Lower lobe of right lung (tissue), 2 donors: ENCODE measurements at regions not wholly inside any gene's neighbourhood (a gene's known extent, or its start where the extent isn't known, plus 50 kb on each side); places are given as distances from the start of the nearest gene placed in this dataset.

Experiments
- ATAC-seq, 2 donors: fragments of 200-7000 bp; cut with Tn5 transposase; one replicate each; pipeline ENCODE4 v1.9.1; 2020 to 2022; ENCODE audit warnings: mild to moderate bottlenecking in 2 of 2, moderate library complexity in 2 of 2
- DNase-seq: peaks from one replicate; pipeline ENCODE4 v3.0.0-alpha.2; 2020
- H3K27ac ChIP-seq: fragments of 200-600 bp; one replicate; pipeline ENCODE4 v1.8.0; 2022
- H3K27me3 ChIP-seq: fragments of 200-600 bp; one replicate; pipeline ENCODE4 v1.8.0; 2022; ENCODE audit warnings: low read depth
- H3K36me3 ChIP-seq: fragments of 200-600 bp; one replicate; pipeline ENCODE4 v1.8.0; 2022; ENCODE audit warnings: mild to moderate bottlenecking
- H3K4me1 ChIP-seq: fragments of 200-600 bp; one replicate; pipeline ENCODE4 v1.8.0; 2022
- H3K4me3 ChIP-seq: fragments of 200-600 bp; one replicate; pipeline ENCODE4 v1.8.0; 2022; ENCODE audit warnings: mild to moderate bottlenecking
- H3K9me3 ChIP-seq: fragments of 200-600 bp; one replicate; pipeline ENCODE4 v1.8.0; 2022
- CTCF ChIP-seq: fragments of 200-600 bp; IDR thresholded peaks from one replicate; pipeline ENCODE4 v1.8.0; 2022; ENCODE audit warnings: antibody characterized with exemption, mild to moderate bottlenecking
- intact Hi-C: fragments of 100-400 bp; cut with DNase I; formaldehyde crosslinking; loops from one replicate; pipeline ENCODE4 v1.11.0; 2022
- donor health status: DM: no; HTN: yes; CAD: no; lungs with severe emphysema.

- Histone ChIP-seq H3K27ac (no peak overlapping the region), H3K4me1 (no peaks in the 10 kb centered on the region), H3K4me3 (no peak overlapping the region), H3K36me3 (no peaks in the 10 kb centered on the region), H3K27me3 (no peaks in the 10 kb centered on the region), H3K9me3 (no peaks in the 10 kb centered on the region)
- no peak for DNase-seq
- TF ChIP-seq CTCF = no peak
- intact Hi-C loops = no loop called here
- ATAC-seq = no peak
Measured at GRCh38 chr22:48592488-48592887, 1235.2 kb downstream of the BRD1 start.

DNA sequence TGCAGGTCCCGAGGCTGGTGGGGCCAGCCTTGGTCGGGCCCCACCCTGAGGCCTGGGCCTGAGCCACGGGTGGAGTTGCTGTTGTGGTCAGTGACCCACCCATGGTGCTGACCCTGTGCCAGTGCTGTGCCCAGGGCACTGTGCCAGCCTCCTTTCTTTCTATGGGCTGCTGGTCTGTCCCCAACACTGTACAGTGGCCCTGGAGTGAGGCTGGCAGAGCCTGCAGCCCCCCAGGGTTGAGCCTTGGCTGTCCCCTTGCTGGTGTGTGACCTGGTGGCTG lies 1235.7 kb downstream of the BRD1 start:
- no peaks in the 10 kb centered on the region for H3K4me1 ChIP-seq
- no peaks in the 10 kb centered on the region for H3K9me3 ChIP-seq
- ATAC-seq (no peak), DNase-seq (no peak)
- TF ChIP-seq CTCF = no peak
- H3K36me3 ChIP-seq = no peaks in the 10 kb centered on the region
- no peak overlapping the region for H3K27ac ChIP-seq
- H3K27me3 ChIP-seq = no peaks in the 10 kb centered on the region
- no peak overlapping the region for H3K4me3 ChIP-seq
- intact Hi-C loops = no loop called here

DNA sequence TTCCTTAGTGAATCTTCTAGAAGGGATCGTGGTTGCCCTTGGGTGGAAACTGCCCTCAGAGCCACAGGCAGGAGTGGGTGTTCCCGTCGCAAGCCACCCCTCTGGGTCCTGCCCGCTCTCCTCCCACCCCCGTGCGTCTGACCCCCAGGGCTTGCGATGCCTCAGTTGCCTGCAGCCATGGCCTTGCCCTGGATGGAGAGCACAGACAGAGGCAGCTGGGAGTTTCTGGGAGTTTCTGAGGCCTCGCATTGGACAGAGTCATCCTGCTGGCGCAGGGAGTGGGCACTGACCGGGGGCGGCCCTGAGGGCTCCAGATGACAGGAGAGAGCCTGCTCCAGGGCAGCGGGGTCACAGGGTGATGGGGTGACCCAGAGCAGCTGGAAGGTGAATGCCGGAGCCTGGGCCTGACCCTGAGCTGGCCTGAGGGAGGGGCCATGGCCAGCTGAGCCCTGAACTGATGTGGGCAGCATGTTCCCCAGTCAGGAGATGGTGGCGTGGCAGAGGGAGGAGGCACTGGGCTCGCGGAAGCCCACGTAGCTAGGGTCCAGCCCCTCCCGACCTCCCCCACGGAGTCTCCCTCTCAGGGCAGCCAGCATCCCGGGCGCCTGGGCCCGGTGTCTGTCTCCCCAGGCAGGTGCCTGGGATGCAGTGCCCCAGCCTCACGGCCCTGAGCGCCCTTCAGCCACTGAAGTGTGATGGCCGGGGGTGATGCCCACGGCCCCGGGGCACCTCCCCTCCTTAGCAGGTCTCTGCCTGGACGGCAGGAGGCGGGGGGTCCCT lies 1236.2 kb downstream of the BRD1 start:
- Histone ChIP-seq H3K27ac (no peak overlapping the region), H3K4me1 (no peaks in the 10 kb centered on the region), H3K36me3 (no peaks in the 10 kb centered on the region), H3K27me3 (no peaks in the 10 kb centered on the region), H3K9me3 (no peaks in the 10 kb centered on the region), H3K4me3 (no peak overlapping the region)
- intact Hi-C loops = no loop called here
- DNase-seq (no peak), ATAC-seq (no peak)
- TF ChIP-seq CTCF = no peak

GRCh38 chr22:48589901-48590300 lies 1237.8 kb downstream of the BRD1 start:
- Histone ChIP-seq H3K36me3 (no peaks in the 10 kb centered on the region), H3K4me3 (no peak overlapping the region), H3K9me3 (no peaks in the 10 kb centered on the region), H3K4me1 (no peaks in the 10 kb centered on the region), H3K27me3 (peaks cover 4% of the 10 kb centered on the region), H3K27ac (no peak overlapping the region)
- ATAC-seq (no peak), DNase-seq (peak; percentile 30)
- intact Hi-C loops = no loop called here
- no peak for TF ChIP-seq CTCF

DNA sequence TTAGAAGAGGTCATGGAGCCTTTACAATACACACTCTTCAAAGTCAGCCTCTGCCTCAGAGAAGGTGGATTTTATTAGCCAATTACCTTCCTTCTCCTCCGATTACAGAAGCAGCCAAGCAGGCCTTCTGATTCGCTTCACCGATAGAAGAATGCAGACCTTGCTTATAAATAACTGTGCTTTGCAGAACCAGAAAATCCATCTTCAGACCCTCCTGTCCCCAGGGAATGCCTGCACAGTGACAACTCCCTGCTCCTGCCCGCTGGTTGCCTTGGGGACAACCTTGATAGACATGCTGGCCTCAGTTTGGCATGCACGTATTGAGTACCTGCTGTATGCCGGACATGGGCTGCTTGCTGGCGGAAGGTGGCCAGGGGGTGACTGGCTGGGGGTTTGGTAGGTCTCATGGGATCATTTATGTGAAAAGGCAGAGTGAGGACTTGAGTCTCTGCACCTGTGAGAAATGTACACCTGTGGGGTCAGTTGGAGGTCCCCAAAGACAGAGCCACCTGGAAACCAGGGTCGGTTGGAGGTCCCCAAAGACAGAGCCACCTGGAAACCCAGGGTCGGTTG lies 1238.7 kb downstream of the BRD1 start:
- peaks cover 4% of the 10 kb centered on the region for H3K27me3 ChIP-seq
- no peak overlapping the region for H3K27ac ChIP-seq
- H3K9me3 ChIP-seq = no peaks in the 10 kb centered on the region
- no peaks in the 10 kb centered on the region for H3K4me1 ChIP-seq
- TF ChIP-seq CTCF = no peak
- intact Hi-C loops = no loop called here
- no peak for ATAC-seq
- no peak overlapping the region for H3K4me3 ChIP-seq
- DNase-seq = peak; percentile 8
- no peaks in the 10 kb centered on the region for H3K36me3 ChIP-seq
